SU-DHL-6 (cell line): ENCODE measurements at regions not wholly inside any gene's neighbourhood (a gene's known extent, or its start where the extent isn't known, plus 50 kb on each side); places are given as distances from the start of the nearest gene placed in this dataset.
"Not testable (repeated sequence)": the region's sequence is repeated elsewhere in the genome, so short reads cannot be mapped to it uniquely, and the experiment has no call there.

Source experiments
- H2AFZ ChIP-seq: fragments of 200-600 bp; sonication (generic); 2 replicates; pipeline ENCODE4 v1.6.1; 2014; ENCODE audit warnings: low read depth, mild to moderate bottlenecking, moderate library complexity, mixed read lengths, antibody characterized with exemption, low read length; ENCODE audit not compliant: severe bottlenecking
- H3F3A ChIP-seq: fragments of 200-600 bp; shearing (Covaris generic); 2 replicates; pipeline ENCODE4 v1.6.0; 2016; ENCODE audit warnings: antibody characterized with exemption, mild to moderate bottlenecking; ENCODE audit not compliant: insufficient read depth
- H3K27ac ChIP-seq: fragments of 200-600 bp; sonication (generic); 2 replicates; pipeline ENCODE4 v1.5.1; 2016; ENCODE audit warnings: low read depth, mild to moderate bottlenecking, low read length, moderate library complexity, mixed read lengths
- H3K27me3 ChIP-seq: fragments of 200-600 bp; sonication (generic), shearing (Covaris generic); 2 replicates; pipeline ENCODE4 v1.6.0; 2014; ENCODE audit warnings: mild to moderate bottlenecking, low read length
- H3K36me3 ChIP-seq: fragments of 200-600 bp; sonication (generic); 2 replicates; pipeline ENCODE4 v1.6.1; 2014; ENCODE audit warnings: mild to moderate bottlenecking, low read length, mixed read lengths
- H3K4me2 ChIP-seq: fragments of 300-600, 200-600 bp; shearing (Covaris generic), sonication (generic); 2 replicates; pipeline ENCODE4 v1.6.0; 2014; ENCODE audit warnings: low read length, low read depth, mild to moderate bottlenecking; ENCODE audit not compliant: poor library complexity, severe bottlenecking
- H3K4me3 ChIP-seq: fragments of 200-600 bp; sonication (generic); 2 replicates; pipeline ENCODE4 v1.5.1; 2014; ENCODE audit warnings: antibody characterized with exemption, low read length, mild to moderate bottlenecking, mixed read lengths; ENCODE audit not compliant: insufficient read depth, poor library complexity, severe bottlenecking
- H3K79me2 ChIP-seq: fragments of 200-600 bp; sonication (generic); 2 replicates; pipeline ENCODE4 v1.6.1; 2014; ENCODE audit warnings: mild to moderate bottlenecking, low read length, moderate library complexity; ENCODE audit not compliant: insufficient read depth
- H3K9ac ChIP-seq: fragments of 200-600 bp; sonication (generic); 2 replicates; pipeline ENCODE4 v1.7.0; 2014; ENCODE audit warnings: mild to moderate bottlenecking, low read length
- H3K9me2 ChIP-seq: fragments of 200-600 bp; sonication (generic); replicated peaks from 2 replicates; pipeline ENCODE4 v1.6.1; 2014; ENCODE audit warnings: low read length; ENCODE audit not compliant: insufficient read depth
- H3K9me3 ChIP-seq: fragments of 200-600 bp; sonication (generic); 2 replicates; pipeline ENCODE4 v1.6.1; 2014; ENCODE audit warnings: low read length, mixed read lengths; ENCODE audit not compliant: insufficient read depth
- H4K20me1 ChIP-seq: fragments of 200-600 bp; sonication (generic); 2 replicates; pipeline ENCODE4 v1.6.1; 2014; ENCODE audit warnings: low read depth, mild to moderate bottlenecking, antibody characterized with exemption, low read length, moderate library complexity, mixed read lengths
- CTCF ChIP-seq: fragments of 200-600 bp; sonication (generic); IDR thresholded peaks from one replicate; pipeline ENCODE4 v1.5.1; 2017; ENCODE audit warnings: antibody characterized with exemption, mild to moderate bottlenecking, low read length, moderate library complexity; ENCODE audit not compliant: insufficient read depth, poor library complexity, severe bottlenecking
- EZH2phosphoT487 ChIP-seq: fragments of 200-600 bp; sonication (generic), shearing (Covaris generic); conservative IDR thresholded peaks from 2 replicates; pipeline ENCODE4 v1.6.1; 2018; ENCODE audit warnings: mild to moderate bottlenecking, antibody characterized with exemption, low read length, moderate library complexity, mixed read lengths

- Histone ChIP-seq H3K27me3 (no peaks in the 10 kb centered on the region), H3K27ac (no peak overlapping the region), H3K4me3 (no peak overlapping the region), H3K9me2 (no peaks in the 10 kb centered on the region), H3F3A (no peaks in the 10 kb centered on the region), H3K36me3 (no peaks in the 10 kb centered on the region), H3K4me2 (no peak overlapping the region), H2AFZ (no peak overlapping the region), H3K9me3 (no peaks in the 10 kb centered on the region), H3K9ac (no peak overlapping the region), H3K79me2 (no peaks in the 10 kb centered on the region), H4K20me1 (no peaks in the 10 kb centered on the region)
- no peak for TF ChIP-seq CTCF
- no peak for TF ChIP-seq EZH2phosphoT487
These were observed 118.6 kb upstream of the CARD11 start for GRCh38 chr7:3162289-3162688.

GRCh38 chr7:3162798-3163197 lies 119.1 kb upstream of the CARD11 start:
- not testable (repeated sequence) for H2AFZ ChIP-seq, H3K79me2 ChIP-seq, H3F3A ChIP-seq, H4K20me1 ChIP-seq, H3K9ac ChIP-seq, H3K36me3 ChIP-seq, H3K4me2 ChIP-seq, H3K9me2 ChIP-seq, H3K27me3 ChIP-seq, H3K9me3 ChIP-seq, H3K27ac ChIP-seq, H3K4me3 ChIP-seq

GRCh38 chr7:3164380-3164792 lies 120.7 kb upstream of the CARD11 start:
- H3K27me3 ChIP-seq, result no peaks in the 10 kb centered on the region
- H3K79me2 ChIP-seq, result no peaks in the 10 kb centered on the region
- H3K9me3 ChIP-seq, result no peaks in the 10 kb centered on the region
- H3K9me2 ChIP-seq, result no peaks in the 10 kb centered on the region
- no peak for TF ChIP-seq EZH2phosphoT487
- no peak for TF ChIP-seq CTCF
- H3K27ac ChIP-seq, result no peak overlapping the region
- no peaks in the 10 kb centered on the region for H3K36me3 ChIP-seq
- no peak overlapping the region for H3K4me2 ChIP-seq
- no peak overlapping the region for H3K4me3 ChIP-seq
- H4K20me1 ChIP-seq, result no peaks in the 10 kb centered on the region
- no peaks in the 10 kb centered on the region for H3F3A ChIP-seq
- no peak overlapping the region for H2AFZ ChIP-seq
- H3K9ac ChIP-seq, result no peak overlapping the region

GRCh38 chr7:3165681-3166580 lies 122.3 kb upstream of the CARD11 start:
- no peak overlapping the region for H2AFZ ChIP-seq
- no peaks in the 10 kb centered on the region for H4K20me1 ChIP-seq
- no peak overlapping the region for H3K9ac ChIP-seq
- no peaks in the 10 kb centered on the region for H3K27me3 ChIP-seq
- TF ChIP-seq CTCF, result no peak
- no peak for TF ChIP-seq EZH2phosphoT487
- no peaks in the 10 kb centered on the region for H3K79me2 ChIP-seq
- H3K4me2 ChIP-seq, result no peak overlapping the region
- no peaks in the 10 kb centered on the region for H3K9me2 ChIP-seq
- no peaks in the 10 kb centered on the region for H3K9me3 ChIP-seq
- no peaks in the 10 kb centered on the region for H3F3A ChIP-seq
- no peaks in the 10 kb centered on the region for H3K36me3 ChIP-seq
- H3K27ac ChIP-seq, result no peak overlapping the region
- no peak overlapping the region for H3K4me3 ChIP-seq
